ENCODE measurements at regions not wholly inside any gene's neighbourhood (a gene's known extent, or its start where the extent isn't known, plus 50 kb on each side); places are given as distances from the start of the nearest gene placed in this dataset.

DNA sequence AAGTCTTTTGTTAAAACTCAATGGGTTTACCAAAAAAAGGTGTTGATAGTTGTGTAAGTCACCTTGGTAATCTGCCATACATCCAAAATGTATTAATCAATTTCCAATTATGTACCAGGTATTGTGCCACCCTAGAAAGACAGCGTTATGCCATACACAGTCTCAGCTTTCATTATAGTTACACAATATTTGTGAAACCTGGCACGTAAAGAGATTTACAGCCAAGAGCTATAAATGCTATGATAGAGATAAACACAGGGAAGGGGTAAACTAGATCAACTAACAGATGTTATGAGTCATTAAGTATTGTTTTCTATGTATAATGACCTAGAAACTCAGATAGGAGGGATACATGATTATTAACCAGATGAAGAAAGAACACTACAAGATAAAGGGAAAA, 725.6 kb upstream of the SLITRK5 start:
- no peak for TF ChIP-seq JUN (IDR thresholded peaks at IDR 0.05)
- TF ChIP-seq, protein P1, sequence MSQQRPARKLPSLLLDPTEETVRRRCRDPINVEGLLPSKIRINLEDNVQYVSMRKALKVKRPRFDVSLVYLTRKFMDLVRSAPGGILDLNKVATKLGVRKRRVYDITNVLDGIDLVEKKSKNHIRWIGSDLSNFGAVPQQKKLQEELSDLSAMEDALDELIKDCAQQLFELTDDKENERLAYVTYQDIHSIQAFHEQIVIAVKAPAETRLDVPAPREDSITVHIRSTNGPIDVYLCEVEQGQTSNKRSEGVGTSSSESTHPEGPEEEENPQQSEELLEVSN (IDR thresholded peaks at IDR 0.05; ENCODE audit: borderline replicate concordance, low read depth): no peak
- TF ChIP-seq RFX5 (IDR thresholded peaks at IDR 0.05): no peak
- TF ChIP-seq RNF2 (IDR thresholded peaks at IDR 0.05; ENCODE audit: borderline replicate concordance, low read depth): no peak
- no peak for TF ChIP-seq POLR2A (IDR thresholded peaks at IDR 0.05; ENCODE audit: low read length)
- TF ChIP-seq, protein P2, sequence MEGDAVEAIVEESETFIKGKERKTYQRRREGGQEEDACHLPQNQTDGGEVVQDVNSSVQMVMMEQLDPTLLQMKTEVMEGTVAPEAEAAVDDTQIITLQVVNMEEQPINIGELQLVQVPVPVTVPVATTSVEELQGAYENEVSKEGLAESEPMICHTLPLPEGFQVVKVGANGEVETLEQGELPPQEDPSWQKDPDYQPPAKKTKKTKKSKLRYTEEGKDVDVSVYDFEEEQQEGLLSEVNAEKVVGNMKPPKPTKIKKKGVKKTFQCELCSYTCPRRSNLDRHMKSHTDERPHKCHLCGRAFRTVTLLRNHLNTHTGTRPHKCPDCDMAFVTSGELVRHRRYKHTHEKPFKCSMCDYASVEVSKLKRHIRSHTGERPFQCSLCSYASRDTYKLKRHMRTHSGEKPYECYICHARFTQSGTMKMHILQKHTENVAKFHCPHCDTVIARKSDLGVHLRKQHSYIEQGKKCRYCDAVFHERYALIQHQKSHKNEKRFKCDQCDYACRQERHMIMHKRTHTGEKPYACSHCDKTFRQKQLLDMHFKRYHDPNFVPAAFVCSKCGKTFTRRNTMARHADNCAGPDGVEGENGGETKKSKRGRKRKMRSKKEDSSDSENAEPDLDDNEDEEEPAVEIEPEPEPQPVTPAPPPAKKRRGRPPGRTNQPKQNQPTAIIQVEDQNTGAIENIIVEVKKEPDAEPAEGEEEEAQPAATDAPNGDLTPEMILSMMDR (IDR thresholded peaks at IDR 0.05): no peak
- no peak for TF ChIP-seq EP300 (IDR thresholded peaks at IDR 0.05)
- TF ChIP-seq POLR2AphosphoS2 (conservative IDR thresholded peaks at IDR 0.05; ENCODE audit: low read length): no peak
- TF ChIP-seq, protein P3, sequence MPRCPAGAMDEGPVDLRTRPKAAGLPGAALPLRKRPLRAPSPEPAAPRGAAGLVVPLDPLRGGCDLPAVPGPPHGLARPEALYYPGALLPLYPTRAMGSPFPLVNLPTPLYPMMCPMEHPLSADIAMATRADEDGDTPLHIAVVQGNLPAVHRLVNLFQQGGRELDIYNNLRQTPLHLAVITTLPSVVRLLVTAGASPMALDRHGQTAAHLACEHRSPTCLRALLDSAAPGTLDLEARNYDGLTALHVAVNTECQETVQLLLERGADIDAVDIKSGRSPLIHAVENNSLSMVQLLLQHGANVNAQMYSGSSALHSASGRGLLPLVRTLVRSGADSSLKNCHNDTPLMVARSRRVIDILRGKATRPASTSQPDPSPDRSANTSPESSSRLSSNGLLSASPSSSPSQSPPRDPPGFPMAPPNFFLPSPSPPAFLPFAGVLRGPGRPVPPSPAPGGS (IDR thresholded peaks at IDR 0.05): no peak
- no peak for TF ChIP-seq ESRRA (IDR thresholded peaks at IDR 0.05; ENCODE audit: borderline replicate concordance, low read length)
- TF ChIP-seq, protein P4, sequence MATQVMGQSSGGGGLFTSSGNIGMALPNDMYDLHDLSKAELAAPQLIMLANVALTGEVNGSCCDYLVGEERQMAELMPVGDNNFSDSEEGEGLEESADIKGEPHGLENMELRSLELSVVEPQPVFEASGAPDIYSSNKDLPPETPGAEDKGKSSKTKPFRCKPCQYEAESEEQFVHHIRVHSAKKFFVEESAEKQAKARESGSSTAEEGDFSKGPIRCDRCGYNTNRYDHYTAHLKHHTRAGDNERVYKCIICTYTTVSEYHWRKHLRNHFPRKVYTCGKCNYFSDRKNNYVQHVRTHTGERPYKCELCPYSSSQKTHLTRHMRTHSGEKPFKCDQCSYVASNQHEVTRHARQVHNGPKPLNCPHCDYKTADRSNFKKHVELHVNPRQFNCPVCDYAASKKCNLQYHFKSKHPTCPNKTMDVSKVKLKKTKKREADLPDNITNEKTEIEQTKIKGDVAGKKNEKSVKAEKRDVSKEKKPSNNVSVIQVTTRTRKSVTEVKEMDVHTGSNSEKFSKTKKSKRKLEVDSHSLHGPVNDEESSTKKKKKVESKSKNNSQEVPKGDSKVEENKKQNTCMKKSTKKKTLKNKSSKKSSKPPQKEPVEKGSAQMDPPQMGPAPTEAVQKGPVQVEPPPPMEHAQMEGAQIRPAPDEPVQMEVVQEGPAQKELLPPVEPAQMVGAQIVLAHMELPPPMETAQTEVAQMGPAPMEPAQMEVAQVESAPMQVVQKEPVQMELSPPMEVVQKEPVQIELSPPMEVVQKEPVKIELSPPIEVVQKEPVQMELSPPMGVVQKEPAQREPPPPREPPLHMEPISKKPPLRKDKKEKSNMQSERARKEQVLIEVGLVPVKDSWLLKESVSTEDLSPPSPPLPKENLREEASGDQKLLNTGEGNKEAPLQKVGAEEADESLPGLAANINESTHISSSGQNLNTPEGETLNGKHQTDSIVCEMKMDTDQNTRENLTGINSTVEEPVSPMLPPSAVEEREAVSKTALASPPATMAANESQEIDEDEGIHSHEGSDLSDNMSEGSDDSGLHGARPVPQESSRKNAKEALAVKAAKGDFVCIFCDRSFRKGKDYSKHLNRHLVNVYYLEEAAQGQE (IDR thresholded peaks at IDR 0.05): no peak
- no peak for TF ChIP-seq NFE2L2 (conservative IDR thresholded peaks at IDR 0.05; ENCODE audit: low read length)
- TF ChIP-seq CEBPB (IDR thresholded peaks at IDR 0.05): no peak
- TF ChIP-seq, protein P5, sequence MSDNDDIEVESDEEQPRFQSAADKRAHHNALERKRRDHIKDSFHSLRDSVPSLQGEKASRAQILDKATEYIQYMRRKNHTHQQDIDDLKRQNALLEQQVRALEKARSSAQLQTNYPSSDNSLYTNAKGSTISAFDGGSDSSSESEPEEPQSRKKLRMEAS (IDR thresholded peaks at IDR 0.05): no peak
